ENCODE measurements at regions not wholly inside any gene's neighbourhood (a gene's known extent, or its start where the extent isn't known, plus 50 kb on each side); places are given as distances from the start of the nearest gene placed in this dataset.
A peak's percentile ranks its signal among the peaks of the same experiment; 100 is the strongest.

DNA sequence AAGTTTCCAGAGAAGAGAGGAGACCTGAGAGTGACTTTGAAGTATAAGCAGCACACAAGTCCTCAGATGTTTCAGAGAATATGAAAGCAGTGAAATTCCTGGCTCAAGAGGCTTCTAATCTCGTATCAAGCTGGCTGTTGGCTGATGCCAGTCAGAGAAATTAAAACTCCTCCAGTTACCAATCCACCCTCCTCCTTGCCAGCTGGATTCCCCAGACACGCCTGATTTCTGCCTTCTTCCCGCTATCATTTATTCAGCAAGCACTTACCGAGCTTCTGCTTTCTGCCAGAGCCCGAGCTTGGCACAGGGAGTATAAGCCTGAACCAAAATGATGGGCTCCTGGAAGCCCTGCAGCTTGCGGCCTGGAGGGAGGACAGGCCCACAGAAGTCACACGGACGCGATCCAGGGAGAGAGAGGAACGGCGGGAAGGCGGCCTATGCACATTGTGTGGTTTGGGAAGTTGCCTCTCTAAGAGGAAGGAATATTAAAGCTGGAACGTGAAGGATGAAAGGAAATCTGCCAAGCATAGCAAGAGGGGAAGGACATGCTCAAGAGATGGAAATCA lies 102.4 kb upstream of the TBL1X start:
- H3K9me3 ChIP-seq (ENCODE audit: control insufficient read depth in 2 of 2, insufficient read depth in 1 of 2, low read length in 1 of 2), result peaks cover 0 to 3% of the 10 kb centered on the region in 2 donors
- H3K27ac ChIP-seq (ENCODE audit: low read depth in 1 of 2, low read length in 1 of 2), result no peak overlapping the region
- whole genome bisulfite sequencing, result 93% methylated on average over 13 of the region's 13 CpGs
- H3K36me3 ChIP-seq (ENCODE audit: control insufficient read depth in 2 of 2, insufficient read depth in 2 of 2, low read length in 1 of 2), result no peaks in the 10 kb centered on the region
- no peaks in the 10 kb centered on the region for H3K27me3 ChIP-seq (ENCODE audit: control insufficient read depth in 2 of 2, insufficient read depth in 1 of 2, low read length in 1 of 2)
- H3K4me3 ChIP-seq (ENCODE audit: low read length in 2 of 2), result no peak overlapping the region
- H3K4me1 ChIP-seq (ENCODE audit: control insufficient read depth in 2 of 2, insufficient read depth in 2 of 2, low read length in 2 of 2), result no peaks in the 10 kb centered on the region
- DNase-seq (ENCODE audit: low read depth in 6 of 9, low spot score in 9 of 9), result no peak

DNA sequence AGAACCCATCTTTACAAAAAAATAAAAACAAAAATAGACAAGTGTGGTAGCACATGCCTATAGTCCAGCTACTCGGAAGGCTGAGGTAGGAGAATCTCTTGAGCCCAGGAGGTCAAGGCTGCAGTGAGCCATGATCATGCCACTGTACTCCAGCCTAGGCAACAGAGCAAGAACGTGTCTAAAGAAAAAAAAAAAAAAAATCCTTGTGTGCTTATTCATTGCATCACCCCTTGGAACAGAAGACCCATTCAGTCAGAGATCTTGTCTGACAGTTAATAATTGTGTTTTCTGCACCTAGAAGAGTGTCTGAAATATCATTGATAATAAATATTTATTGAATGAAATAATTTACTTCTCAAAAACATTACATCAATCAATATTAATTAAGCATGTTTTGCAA lies 97.4 kb upstream of the TBL1X start:
- Histone ChIP-seq H3K27ac (ENCODE audit: low read depth in 1 of 2, low read length in 1 of 2) (no peak overlapping the region), H3K9me3 (ENCODE audit: control insufficient read depth in 2 of 2, insufficient read depth in 1 of 2, low read length in 1 of 2) (no peaks in the 10 kb centered on the region), H3K27me3 (ENCODE audit: control insufficient read depth in 2 of 2, insufficient read depth in 1 of 2, low read length in 1 of 2) (no peaks in the 10 kb centered on the region), H3K4me1 (ENCODE audit: control insufficient read depth in 2 of 2, insufficient read depth in 2 of 2, low read length in 2 of 2) (peaks cover 7 to 13% of the 10 kb centered on the region in 2 donors), H3K36me3 (ENCODE audit: control insufficient read depth in 2 of 2, insufficient read depth in 2 of 2, low read length in 1 of 2) (no peaks in the 10 kb centered on the region), H3K4me3 (ENCODE audit: low read length in 2 of 2) (no peak overlapping the region)
- 96% methylated on average over 2 of the region's 2 CpGs for WGBS
- DNase-seq (ENCODE audit: low read depth in 6 of 9, low spot score in 9 of 9), result no peak

DNA sequence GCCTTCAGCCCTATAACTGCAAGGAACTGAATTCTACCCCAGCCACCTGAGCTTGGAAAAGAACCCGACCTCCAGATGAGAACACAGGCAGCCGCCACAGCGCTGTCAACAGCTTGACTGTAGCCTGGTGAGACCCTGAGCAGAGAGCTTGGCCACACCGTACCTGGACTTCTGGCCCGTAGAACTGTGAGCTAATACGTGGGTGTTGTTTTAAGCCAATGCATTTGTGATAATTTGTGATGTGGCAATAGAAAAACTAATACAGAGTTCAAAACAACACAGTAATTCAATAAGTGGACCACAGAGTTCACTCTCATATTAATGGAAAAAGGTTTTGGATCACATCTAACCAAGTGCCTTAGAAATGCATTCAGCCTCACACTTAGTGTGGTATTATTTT lies 96.6 kb upstream of the TBL1X start:
- WGBS, result 81% methylated on average over 6 of the region's 6 CpGs
- no peak for DNase-seq (ENCODE audit: low read depth in 6 of 9, low spot score in 9 of 9)
- no peaks in the 10 kb centered on the region for H3K36me3 ChIP-seq (ENCODE audit: control insufficient read depth in 2 of 2, insufficient read depth in 2 of 2, low read length in 1 of 2)
- H3K4me1 ChIP-seq (ENCODE audit: control insufficient read depth in 2 of 2, insufficient read depth in 2 of 2, low read length in 2 of 2), result peaks cover 7 to 13% of the 10 kb centered on the region in 2 donors
- no peak overlapping the region for H3K27ac ChIP-seq (ENCODE audit: low read depth in 1 of 2, low read length in 1 of 2)
- H3K4me3 ChIP-seq (ENCODE audit: low read length in 2 of 2), result no peak overlapping the region
- no peaks in the 10 kb centered on the region for H3K27me3 ChIP-seq (ENCODE audit: control insufficient read depth in 2 of 2, insufficient read depth in 1 of 2, low read length in 1 of 2)
- no peaks in the 10 kb centered on the region for H3K9me3 ChIP-seq (ENCODE audit: control insufficient read depth in 2 of 2, insufficient read depth in 1 of 2, low read length in 1 of 2)

DNA sequence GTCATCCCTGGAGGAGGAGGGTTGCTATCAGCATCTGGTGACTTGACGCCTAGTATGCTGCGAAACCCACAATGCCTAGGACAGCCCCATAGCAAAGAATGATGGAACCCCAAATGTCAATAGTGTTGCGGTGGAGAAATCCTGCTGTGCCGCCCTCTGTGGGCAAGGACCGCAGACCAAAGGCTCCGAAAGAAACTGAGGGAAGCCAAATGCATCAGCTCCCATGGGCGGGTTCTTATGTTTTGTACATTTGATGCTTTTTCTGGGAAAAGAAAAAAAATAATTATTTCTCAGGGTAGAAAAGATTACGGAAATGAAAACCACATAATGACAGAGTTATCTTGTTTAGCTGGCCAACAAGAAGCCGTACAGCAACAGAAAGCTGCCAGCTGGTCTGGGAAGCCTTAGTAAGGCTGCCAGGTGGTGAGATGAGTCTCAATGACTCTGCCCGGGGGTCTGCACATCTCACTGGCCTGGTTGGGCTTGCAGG lies 95.0 kb upstream of the TBL1X start:
- Histone ChIP-seq H3K27ac (ENCODE audit: low read depth in 1 of 2, low read length in 1 of 2) (no peak overlapping the region), H3K4me1 (ENCODE audit: control insufficient read depth in 2 of 2, insufficient read depth in 2 of 2, low read length in 2 of 2) (peaks cover 7 to 13% of the 10 kb centered on the region in 2 donors), H3K9me3 (ENCODE audit: control insufficient read depth in 2 of 2, insufficient read depth in 1 of 2, low read length in 1 of 2) (no peaks in the 10 kb centered on the region), H3K4me3 (ENCODE audit: low read length in 2 of 2) (no peak overlapping the region), H3K27me3 (ENCODE audit: control insufficient read depth in 2 of 2, insufficient read depth in 1 of 2, low read length in 1 of 2) (no peaks in the 10 kb centered on the region), H3K36me3 (ENCODE audit: control insufficient read depth in 2 of 2, insufficient read depth in 2 of 2, low read length in 1 of 2) (no peaks in the 10 kb centered on the region)
- peak in 1 of 9 donors; percentile 35 for DNase-seq (ENCODE audit: low read depth in 6 of 9, low spot score in 9 of 9)
- WGBS, result 13% methylated on average over 10 of the region's 10 CpGs

GRCh38 chrX:9370893-9371292 lies 94.0 kb upstream of the TBL1X start:
- no peaks in the 10 kb centered on the region for H3K36me3 ChIP-seq (ENCODE audit: control insufficient read depth in 2 of 2, insufficient read depth in 2 of 2, low read length in 1 of 2)
- no peak for DNase-seq (ENCODE audit: low read depth in 6 of 9, low spot score in 9 of 9)
- no peaks in the 10 kb centered on the region for H3K9me3 ChIP-seq (ENCODE audit: control insufficient read depth in 2 of 2, insufficient read depth in 1 of 2, low read length in 1 of 2)
- no peak overlapping the region for H3K4me3 ChIP-seq (ENCODE audit: low read length in 2 of 2)
- H3K4me1 ChIP-seq (ENCODE audit: control insufficient read depth in 2 of 2, insufficient read depth in 2 of 2, low read length in 2 of 2), result peaks cover 7 to 13% of the 10 kb centered on the region in 2 donors
- no peaks in the 10 kb centered on the region for H3K27me3 ChIP-seq (ENCODE audit: control insufficient read depth in 2 of 2, insufficient read depth in 1 of 2, low read length in 1 of 2)
- no peak overlapping the region for H3K27ac ChIP-seq (ENCODE audit: low read depth in 1 of 2, low read length in 1 of 2)
- 83% methylated on average over 5 of the region's 5 CpGs for WGBS

- Histone ChIP-seq H3K36me3 (ENCODE audit: control insufficient read depth in 2 of 2, insufficient read depth in 2 of 2, low read length in 1 of 2) (no peaks in the 10 kb centered on the region), H3K27me3 (ENCODE audit: control insufficient read depth in 2 of 2, insufficient read depth in 1 of 2, low read length in 1 of 2) (no peaks in the 10 kb centered on the region), H3K9me3 (ENCODE audit: control insufficient read depth in 2 of 2, insufficient read depth in 1 of 2, low read length in 1 of 2) (no peaks in the 10 kb centered on the region), H3K4me3 (ENCODE audit: low read length in 2 of 2) (no peak overlapping the region), H3K27ac (ENCODE audit: low read depth in 1 of 2, low read length in 1 of 2) (no peak overlapping the region), H3K4me1 (ENCODE audit: control insufficient read depth in 2 of 2, insufficient read depth in 2 of 2, low read length in 2 of 2) (peaks cover 7 to 13% of the 10 kb centered on the region in 2 donors)
- 96% methylated on average over 11 of the region's 11 CpGs for WGBS
- DNase-seq (ENCODE audit: low read depth in 6 of 9, low spot score in 9 of 9), result no peak
These were observed 92.0 kb upstream of the TBL1X start for GRCh38 chrX:9372866-9373265.

DNA sequence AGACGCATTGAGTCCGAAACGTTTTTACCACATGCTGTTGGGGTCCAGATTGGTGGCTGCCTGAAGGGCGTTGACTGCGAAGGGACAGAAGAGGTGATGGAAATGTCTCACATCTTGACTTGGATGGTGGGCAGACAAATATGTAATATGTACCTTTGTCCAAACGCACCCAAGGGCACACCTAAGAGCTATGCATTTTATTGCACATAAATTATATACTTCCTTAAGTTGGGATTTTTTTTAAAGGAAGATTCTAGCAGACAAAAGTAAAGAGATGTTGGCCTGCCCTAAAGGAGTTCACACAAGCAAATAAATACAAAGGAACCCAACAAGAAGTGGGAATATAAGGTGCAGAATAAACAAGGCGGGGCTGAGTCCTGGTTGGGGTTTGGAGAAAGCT lies 91.1 kb upstream of the TBL1X start:
- no peak for DNase-seq (ENCODE audit: low read depth in 6 of 9, low spot score in 9 of 9)
- Histone ChIP-seq H3K27ac (ENCODE audit: low read depth in 1 of 2, low read length in 1 of 2) (no peak overlapping the region), H3K36me3 (ENCODE audit: control insufficient read depth in 2 of 2, insufficient read depth in 2 of 2, low read length in 1 of 2) (no peaks in the 10 kb centered on the region), H3K27me3 (ENCODE audit: control insufficient read depth in 2 of 2, insufficient read depth in 1 of 2, low read length in 1 of 2) (no peaks in the 10 kb centered on the region), H3K4me3 (ENCODE audit: low read length in 2 of 2) (no peak overlapping the region), H3K4me1 (ENCODE audit: control insufficient read depth in 2 of 2, insufficient read depth in 2 of 2, low read length in 2 of 2) (peaks cover 7 to 13% of the 10 kb centered on the region in 2 donors), H3K9me3 (ENCODE audit: control insufficient read depth in 2 of 2, insufficient read depth in 1 of 2, low read length in 1 of 2) (no peaks in the 10 kb centered on the region)
- 98% methylated on average over 7 of the region's 7 CpGs for WGBS

- Histone ChIP-seq H3K27ac (ENCODE audit: low read depth in 1 of 2, low read length in 1 of 2) (no peak overlapping the region), H3K27me3 (ENCODE audit: control insufficient read depth in 2 of 2, insufficient read depth in 1 of 2, low read length in 1 of 2) (no peaks in the 10 kb centered on the region), H3K4me1 (ENCODE audit: control insufficient read depth in 2 of 2, insufficient read depth in 2 of 2, low read length in 2 of 2) (peaks cover 7 to 10% of the 10 kb centered on the region in 2 donors), H3K9me3 (ENCODE audit: control insufficient read depth in 2 of 2, insufficient read depth in 1 of 2, low read length in 1 of 2) (no peaks in the 10 kb centered on the region), H3K36me3 (ENCODE audit: control insufficient read depth in 2 of 2, insufficient read depth in 2 of 2, low read length in 1 of 2) (no peaks in the 10 kb centered on the region), H3K4me3 (ENCODE audit: low read length in 2 of 2) (no peak overlapping the region)
- no peak for DNase-seq (ENCODE audit: low read depth in 6 of 9, low spot score in 9 of 9)
- WGBS, result 98% methylated on average over 6 of the region's 6 CpGs
These were observed 90.3 kb upstream of the TBL1X start for GRCh38 chrX:9374555-9374954.

DNA sequence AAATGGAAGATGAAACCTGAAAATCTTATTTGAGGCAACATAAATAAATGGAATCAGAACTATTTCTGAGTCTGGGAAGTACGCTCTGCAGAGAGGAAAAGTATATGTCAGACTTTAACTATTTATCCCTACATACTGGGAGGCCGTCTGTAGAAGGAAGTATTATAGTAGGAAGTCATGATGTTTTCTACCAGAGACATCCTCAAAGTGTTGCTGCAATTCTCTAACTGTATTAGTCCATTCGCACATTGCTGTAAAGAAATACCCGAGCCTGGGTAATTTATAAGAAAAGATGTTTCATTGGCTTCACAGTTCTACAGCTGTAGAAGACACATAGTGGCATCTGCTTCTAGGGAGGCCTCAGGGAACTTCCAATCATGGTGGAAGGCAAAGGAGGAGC lies 88.7 kb upstream of the TBL1X start:
- DNase-seq (ENCODE audit: low read depth in 6 of 9, low spot score in 9 of 9), result no peak
- H3K27me3 ChIP-seq (ENCODE audit: control insufficient read depth in 2 of 2, insufficient read depth in 1 of 2, low read length in 1 of 2), result no peaks in the 10 kb centered on the region
- 92% methylated on average over 4 of the region's 4 CpGs for WGBS
- H3K4me1 ChIP-seq (ENCODE audit: control insufficient read depth in 2 of 2, insufficient read depth in 2 of 2, low read length in 2 of 2), result no peaks in the 10 kb centered on the region
- H3K27ac ChIP-seq (ENCODE audit: low read depth in 1 of 2, low read length in 1 of 2), result no peak overlapping the region
- H3K4me3 ChIP-seq (ENCODE audit: low read length in 2 of 2), result no peak overlapping the region
- H3K9me3 ChIP-seq (ENCODE audit: control insufficient read depth in 2 of 2, insufficient read depth in 1 of 2, low read length in 1 of 2), result no peaks in the 10 kb centered on the region
- no peaks in the 10 kb centered on the region for H3K36me3 ChIP-seq (ENCODE audit: control insufficient read depth in 2 of 2, insufficient read depth in 2 of 2, low read length in 1 of 2)
